HG03457 (cell line): ENCODE measurements at regions not wholly inside any gene's neighbourhood (a gene's known extent, or its start where the extent isn't known, plus 50 kb on each side); places are given as distances from the start of the nearest gene placed in this dataset.
"Not testable (repeated sequence)": the region's sequence is repeated elsewhere in the genome, so short reads cannot be mapped to it uniquely, and the experiment has no call there.

Experiments used
- ATAC-seq: cut with Tn5 transposase; IDR thresholded peaks from one replicate; pipeline ENCODE4 v1.9.1; 2021; ENCODE audit warnings: moderate number of reproducible peaks; ENCODE audit not compliant: unreplicated experiment

DNA sequence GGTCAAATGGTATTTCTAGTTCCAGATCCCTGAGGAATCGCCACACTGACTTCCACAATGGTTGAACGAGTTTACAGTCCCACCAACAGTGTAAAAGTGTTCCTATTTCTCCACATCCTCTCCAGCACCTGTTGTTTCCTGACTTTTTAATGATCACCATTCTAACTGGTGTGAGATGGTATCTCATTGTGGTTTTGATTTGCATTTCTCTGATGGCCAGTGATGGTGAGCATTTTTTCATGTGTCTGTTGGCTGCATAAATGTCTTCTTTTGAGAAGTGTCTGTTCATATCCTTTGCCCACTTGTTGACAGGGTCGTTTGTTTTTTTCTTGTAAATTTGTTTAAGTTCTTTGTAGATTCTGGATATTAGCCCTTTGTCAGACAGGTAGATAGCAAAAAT lies 269.9 kb upstream of the NREP start:
- not testable (repeated sequence) for ATAC-seq

DNA sequence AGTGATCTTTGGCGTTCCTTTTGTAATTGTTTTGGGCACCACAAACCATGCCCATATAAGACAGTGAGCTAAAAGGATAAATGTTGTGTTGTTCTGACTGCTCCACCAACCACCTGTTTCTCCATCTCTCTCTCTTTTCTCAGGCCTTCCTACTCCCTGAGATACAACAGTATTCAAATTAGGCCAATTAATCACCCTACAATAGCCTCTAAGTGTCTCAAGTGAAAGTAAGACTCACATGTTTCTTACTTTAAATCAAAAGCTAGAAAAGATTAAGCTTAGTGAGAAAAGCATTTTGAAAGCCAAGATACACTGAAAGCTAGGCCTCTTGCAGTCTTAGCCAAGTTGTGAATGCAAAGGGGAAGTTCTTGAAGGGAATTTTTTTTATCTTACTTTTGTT lies 268.8 kb upstream of the NREP start:
- ATAC-seq = peak; percentile 67

DNA sequence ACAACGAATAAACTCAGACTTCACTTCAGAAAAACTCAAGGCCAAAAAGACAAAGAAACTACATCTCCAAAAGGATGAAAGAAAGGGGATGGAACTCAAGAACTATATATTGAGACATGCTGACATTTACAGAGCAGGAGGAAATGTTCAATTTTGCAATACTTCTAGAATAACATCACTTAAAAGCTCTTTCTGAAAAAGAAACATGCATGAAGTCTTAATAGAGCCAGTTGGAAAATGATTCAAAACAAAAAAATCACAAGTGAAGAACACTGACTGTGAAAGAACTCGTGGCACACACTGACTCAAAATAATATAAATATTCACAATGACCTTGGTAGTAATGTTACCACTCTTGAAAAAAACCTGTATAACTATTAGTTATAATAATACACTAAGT lies 267.8 kb upstream of the NREP start:
- no peak for ATAC-seq

DNA sequence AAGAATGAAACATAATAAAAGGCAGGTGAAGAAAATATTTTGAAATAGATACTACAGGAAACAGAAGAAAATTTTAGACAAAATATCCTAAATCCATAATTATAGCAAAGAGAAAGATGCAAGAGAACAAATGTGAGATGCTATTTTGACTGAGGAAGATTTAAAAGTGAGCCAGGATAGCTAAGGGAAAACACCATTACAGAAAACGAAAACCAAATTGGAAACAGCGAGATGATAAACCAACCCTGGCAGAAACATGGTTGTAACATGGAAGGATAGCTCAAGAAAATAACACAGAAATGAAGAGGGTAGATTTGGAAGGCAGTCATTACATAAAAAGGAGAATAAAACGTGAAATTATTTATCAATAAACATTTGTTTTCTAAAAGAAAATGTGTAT lies 267.2 kb upstream of the NREP start:
- no peak for ATAC-seq

DNA sequence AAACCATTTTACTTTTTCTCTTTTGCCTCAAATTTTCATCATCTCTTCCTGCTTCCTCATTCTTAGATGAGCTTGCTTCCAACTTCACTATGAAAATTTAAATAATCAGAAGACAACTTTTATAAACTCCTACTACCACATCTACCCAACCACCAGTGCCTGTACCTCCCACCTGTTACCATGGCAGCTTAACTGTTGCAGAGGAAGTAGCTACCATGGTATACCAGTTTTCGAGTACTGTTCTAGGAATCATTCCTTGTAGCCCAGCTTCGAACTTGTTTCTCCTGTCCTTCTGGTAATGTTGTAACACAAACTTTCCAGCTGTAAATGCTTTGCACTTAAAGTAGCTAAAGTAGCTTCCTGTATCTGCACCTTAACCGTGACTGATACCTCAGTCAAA lies 266.8 kb upstream of the NREP start:
- no peak for ATAC-seq

DNA sequence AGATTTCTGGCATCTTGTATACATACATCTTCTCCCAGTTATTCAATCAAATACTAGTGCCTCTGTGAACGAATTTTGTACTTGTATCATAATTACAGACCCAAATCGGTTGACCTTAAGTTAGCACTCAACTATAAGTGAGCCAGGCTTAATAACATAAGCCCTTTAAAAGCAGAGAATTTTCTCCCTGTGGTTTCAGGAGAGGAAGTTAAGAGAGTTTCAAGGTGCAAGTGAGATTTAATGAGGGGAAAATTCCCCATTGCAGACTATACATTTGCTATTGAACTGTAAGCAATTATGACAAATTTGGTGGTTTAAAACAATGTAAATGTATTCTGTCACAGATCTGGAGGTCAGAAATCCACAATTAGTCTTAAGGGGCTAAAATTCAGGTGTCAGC lies 261.9 kb upstream of the NREP start:
- ATAC-seq = no peak

DNA sequence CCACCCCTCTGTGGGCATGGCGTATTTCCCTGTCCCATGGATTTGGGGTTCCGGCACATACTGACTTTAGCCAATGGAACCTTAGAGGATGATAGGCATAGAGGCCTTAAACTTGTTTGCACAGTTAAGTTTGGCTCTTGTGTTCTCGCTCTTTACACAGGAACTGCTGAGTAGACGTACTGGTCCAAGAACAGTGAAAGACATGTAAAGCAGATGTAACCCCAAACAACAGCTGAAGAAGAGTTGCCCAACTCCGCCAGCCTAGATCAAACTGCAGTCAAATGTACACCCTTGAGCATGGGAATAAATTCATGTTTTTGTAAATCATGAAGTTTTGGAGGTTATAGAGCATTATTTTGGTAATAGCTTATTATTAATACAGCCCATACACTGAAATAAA lies 260.0 kb upstream of the NREP start:
- no peak for ATAC-seq

DNA sequence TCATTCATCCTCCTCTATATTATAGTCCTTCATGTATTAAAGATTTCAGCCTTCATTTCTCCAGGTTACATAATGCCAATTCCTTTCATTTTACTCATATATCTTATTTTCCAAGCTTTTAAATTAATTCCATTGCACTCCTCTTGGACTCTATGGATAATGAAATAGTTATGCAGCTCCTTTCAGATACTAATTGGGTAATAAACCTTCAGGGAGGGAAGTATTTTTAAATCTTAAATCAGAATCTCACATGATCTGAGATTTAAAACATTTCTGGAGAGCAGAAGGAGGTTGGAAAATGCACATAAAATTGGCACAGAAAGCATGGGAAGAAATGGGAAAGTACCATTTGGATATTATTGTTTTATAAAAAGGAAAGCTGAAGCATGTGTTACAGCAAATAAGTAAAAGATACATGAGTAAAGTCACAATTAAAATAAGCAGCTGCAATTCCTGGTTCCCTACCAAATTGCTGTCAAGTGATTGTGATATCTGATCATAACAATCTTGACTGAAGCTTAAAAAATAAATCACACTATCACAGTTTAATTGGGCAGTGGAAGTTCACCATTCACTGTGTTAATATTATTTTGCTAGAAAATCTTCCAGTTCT lies 257.9 kb upstream of the NREP start:
- no peak for ATAC-seq

DNA sequence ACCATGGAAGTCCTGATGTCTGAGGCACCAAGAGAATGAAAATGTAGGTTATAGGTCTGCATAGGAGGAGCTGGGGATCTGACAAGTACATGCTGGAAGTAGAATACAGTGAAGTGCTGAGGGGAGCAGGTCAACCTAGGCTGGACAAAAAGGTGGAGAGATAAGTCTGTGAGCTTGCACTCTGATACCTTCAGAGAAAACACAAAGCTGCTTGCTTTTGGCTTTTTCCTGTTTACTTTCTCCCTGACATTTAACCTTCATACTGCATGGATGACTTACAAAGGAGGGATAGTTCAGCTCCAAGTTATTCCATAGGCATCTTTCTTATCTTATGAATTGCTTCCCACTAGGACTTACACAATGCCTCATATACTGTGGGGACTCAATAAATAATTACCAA lies 256.7 kb upstream of the NREP start:
- no peak for ATAC-seq

DNA sequence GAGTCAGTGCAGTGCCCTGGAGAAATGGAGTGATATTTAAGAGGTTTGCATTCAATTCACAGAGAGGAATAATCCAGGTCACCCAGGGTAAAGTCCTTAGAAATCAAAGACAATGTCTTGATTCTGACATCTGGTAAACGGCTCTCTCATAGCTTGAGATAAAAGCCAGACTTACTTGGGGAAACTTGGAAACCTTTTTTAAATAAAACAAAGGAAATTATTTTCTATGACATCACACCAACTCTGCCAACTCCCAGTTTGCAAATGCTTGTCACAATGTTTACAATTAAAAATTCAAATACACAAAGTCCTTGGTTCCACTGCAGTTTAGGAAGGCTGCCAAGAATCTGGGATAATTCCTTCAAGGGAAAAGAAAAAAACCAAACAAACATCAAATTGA lies 255.1 kb upstream of the NREP start:
- no peak for ATAC-seq

DNA sequence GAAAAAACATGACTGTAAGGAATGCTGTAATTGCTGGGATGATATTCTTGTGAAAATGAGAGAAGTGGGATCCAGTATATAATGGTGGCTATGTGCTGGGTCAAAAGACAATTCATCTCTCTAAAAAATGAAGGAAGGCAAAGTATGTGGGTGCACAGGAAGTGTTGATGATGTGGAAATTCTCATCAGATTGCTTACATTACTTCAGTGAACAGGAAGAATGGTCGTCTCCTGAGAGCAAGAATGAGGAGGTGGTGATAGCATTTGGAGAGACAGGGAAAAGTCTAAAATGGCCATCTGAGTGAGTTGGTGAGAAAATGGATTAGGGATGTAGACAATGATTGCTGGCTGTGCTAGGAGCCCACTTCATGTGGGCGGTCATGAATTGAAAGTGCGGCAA lies 253.5 kb upstream of the NREP start:
- ATAC-seq = no peak

DNA sequence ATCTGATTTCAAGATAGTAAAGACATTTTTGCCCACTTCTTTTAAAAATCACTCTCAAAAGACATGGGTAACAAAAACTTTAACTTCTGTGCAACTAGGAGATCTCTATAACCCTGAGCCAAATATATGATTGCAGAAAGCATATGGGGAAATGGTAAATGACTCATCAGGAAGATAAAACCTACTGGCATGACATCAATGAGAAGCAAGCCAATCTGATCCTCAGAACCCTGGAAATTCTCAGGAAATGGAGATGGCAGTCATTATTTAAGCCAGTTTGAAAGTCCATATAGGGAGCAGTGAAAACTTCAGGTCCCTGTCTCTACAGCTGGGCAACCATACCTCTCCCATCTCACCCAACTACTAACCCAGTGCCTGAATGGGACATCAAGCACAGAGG lies 249.7 kb upstream of the NREP start:
- no peak for ATAC-seq

DNA sequence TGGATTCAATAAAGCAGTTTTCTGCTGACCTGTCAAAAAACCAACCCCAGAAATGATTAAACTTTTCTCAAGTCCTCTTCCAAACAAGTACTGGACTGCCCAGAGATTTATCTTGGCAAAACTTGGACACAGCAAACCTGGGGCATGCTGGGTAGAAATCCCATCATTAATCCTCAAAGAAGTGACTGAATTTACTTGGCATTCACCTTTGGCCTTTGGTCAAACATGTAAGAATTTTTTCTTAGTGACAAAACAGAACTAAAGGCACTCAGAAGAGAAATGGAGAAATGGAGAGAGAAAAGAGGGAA lies 248.6 kb upstream of the NREP start:
- ATAC-seq = no peak

DNA sequence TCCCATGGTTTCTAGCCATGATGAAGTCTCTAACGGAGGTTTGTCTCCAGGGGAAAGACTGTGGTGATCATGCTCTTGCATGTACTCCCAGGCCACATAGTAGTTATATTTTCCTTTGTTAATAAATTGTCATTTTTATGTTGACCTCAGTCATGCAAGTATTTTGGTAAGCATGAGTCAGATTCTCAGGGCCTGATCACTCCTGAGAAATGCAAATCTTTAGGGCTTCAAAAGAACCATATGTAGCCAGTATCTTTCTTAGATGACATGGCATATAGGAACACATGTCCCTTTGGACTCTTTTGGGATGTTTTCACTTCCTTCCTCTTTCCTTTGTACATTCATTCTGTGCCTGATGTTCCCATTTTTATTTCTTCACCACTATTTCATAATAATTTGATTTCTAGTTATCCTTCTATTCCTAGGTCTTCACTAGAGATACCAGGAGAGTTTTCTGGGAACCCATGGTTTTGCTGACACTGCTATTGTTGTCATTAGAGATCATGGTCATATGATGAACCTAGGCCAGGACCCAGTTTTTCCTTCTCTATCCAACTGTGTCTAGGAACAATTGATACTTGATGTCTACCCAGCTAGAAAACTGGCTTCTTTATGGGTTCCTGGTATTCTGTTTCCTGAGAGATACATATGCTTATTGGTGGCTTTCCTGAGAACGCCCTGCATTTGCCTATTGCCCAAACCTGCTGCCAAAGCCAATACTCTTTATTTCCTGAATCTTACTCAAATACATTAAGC lies 248.1 kb upstream of the NREP start:
- peak; percentile 80 for ATAC-seq

DNA sequence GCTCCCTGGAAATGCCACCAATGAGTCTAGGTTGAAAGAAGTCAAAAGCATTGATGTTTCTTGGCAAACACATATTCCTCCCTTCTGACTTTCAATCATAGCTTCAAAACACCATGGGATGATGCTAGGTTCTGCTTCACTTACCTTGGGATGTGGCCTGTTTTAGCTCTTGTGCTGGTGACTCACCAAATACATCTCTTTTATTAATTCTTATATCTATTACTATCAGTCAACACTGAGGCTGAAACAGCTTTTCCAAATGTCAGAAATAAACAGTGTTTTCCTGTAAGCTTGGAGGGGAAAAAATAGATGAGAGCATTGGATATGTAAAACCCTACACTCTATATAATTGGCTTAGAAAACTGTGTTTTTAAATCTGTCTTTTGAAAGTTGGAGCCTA lies 245.4 kb upstream of the NREP start:
- ATAC-seq = no peak

DNA sequence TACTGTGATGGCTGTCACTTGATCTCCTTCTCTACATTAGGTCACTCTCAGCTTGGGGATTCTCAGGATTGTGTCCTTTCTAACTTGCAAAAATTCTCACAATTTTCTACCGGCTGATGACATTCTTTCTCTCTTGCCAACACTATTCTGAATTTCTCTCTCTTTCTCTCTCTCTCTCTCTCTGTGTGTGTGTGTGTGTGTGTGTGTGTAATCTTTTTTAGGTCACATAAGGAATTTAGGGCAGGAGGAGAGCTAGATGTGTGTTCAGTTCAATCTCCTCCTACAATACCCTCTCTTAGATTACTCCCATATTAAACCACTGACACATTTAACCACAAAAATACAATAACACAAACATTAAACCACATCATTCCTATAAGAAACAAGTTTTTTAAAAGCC lies 242.3 kb upstream of the NREP start:
- no peak for ATAC-seq

DNA sequence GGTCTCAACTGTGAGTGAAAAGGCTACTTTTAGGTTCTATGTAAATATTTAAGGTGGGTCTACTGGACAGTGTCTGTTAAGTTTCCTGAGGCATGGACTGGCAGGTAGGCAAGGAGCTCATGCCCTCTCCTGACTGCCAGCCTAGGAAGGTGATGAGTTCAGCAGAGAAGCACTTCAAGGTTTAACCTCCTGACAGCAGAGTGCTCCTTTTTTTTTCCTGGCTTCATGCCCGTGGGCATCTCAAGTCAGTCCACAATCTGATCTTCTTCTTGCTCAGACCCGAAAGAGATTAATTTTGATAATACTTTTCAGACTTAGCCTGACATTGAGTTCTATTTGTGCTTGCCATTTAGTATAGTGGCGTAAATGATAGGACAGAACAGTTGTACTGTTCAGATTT lies 241.9 kb upstream of the NREP start:
- no peak for ATAC-seq

DNA sequence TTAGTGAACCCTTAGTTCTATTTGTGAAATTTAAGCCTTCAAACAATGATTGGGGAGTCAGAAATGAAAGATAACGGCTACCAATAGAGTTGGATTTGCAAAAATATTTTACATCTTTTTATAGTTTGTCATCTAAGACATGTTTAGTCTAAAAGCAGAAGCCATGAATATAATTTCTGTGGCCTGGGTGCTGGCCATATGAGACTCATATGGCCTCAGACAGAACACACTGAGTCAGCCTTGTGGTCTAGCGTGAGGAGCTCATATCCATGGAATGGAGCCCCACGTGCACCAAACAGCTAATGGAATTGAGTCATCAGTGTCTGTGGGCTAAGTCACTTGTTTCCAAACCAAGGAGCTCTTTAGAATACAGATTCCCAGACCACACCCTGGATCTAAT lies 240.7 kb upstream of the NREP start:
- no peak for ATAC-seq

DNA sequence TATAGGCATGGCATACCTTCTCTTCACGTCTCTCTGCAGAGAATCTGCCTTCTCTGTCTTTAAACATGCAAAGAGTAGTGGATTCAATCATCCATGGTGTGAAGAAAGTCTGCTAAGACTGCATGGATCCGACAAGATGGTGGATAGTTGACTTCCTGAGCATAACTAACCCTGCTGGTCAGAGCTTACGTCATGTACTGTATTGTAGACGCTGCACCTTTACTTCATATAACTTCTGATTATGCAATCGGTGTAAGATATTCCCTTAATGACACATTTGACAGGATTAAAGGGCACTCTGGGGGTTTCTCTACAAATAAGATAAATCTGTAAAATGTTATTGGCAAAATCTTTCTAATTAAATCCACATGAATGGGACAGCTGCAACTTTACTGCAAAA lies 240.3 kb upstream of the NREP start:
- ATAC-seq = no peak

DNA sequence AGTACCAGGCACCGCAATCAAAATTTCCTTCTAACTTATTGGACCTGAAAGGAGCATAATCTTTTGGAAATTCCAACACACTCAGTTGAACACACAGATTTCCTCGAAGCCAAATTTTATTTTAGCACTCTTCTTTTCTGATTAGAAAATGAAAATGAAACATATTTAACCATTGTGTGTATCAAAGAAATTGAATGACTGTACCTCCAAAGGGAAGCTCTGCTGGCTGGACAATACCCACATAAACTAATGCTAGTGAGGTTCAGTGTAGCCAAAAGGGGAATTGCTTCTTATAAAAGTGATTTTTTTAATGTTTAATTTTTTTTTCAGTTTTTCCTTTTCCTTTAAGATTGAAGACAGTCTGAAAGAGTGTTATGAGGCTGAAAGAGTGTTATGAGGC lies 239.6 kb upstream of the NREP start:
- ATAC-seq = no peak

DNA sequence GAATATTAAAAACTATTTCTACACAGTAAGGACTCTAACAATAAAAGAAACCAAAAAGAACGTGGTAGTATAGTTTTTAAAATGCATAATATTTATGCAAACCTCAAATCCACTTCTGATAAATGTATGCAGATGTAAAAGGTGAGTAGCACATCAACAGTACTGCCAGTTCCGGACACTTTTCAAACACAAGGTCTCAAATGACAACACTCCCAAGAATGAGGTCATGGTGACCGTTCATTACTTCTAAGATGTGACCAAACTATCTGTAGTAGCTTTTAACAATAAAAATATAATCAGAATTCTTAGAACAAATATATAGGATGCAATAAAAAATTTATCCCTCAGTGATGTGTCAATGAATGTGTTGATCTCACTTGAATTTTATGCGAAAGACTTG lies 238.7 kb upstream of the NREP start:
- no peak for ATAC-seq

DNA sequence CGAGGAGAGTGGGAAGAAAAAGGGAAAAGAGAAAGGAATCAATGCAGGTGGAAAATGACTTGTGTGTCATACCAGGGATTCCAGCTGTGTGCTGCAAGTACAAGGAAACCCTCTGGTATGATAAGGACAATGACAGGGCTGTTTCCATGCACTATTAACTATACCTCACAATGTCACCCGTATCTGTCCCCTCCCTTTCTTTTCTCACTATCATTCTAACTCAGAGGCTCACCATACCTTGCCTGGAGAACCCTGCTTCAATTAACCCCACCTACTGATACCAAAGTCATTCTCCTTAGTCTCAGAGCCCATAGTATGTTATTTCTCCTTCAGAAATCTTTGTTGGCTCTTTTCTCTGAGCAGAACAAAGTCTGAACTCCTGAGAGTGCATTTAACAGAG lies 236.2 kb upstream of the NREP start:
- no peak for ATAC-seq

DNA sequence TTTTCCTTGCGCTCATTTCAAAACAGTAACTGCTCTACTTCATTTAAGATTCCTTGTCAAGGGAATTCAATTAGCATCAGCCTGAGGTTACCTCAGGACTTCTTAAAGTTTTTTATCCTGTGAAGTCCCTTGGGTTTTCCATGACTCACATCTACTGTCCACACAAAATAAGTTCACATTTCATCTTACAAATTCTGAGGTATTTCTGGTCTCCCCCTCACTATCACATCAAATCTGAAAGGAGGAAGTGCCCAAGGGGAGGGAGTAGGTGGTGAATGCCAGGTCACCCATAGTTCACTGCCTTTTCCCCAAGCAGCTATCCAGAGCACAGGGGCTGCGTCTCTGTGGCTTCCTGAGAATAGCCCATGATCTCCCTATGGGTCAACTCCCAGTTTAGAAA lies 227.1 kb upstream of the NREP start:
- ATAC-seq = no peak
